ENCODE measurements at regions not wholly inside any gene's neighbourhood (a gene's known extent, or its start where the extent isn't known, plus 50 kb on each side); places are given as distances from the start of the nearest gene placed in this dataset.

DNA sequence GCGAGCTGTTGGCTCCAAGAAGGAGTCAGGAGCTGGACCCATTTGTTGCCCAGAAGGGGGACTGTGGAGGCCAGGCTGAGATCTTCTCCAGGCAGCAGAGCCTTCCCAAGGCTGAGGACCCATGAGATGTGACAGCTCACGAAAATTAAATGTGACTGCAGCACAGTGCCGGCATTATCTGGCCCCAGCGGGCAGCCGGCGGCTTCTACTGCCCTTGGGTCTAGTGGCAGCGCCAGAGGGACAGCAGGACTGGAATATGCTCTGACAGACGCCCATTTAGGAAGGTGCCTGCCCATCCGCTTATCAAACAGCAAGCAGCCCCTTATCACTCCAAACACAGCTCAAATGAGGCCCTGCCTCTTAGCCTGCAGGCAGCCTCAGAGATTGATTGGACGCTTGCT lies 122.9 kb upstream of the LYZL2 start:
- DNase-seq = no peak
- no peaks in the 10 kb centered on the region for H3K9me3 ChIP-seq (ENCODE audit: control insufficient read depth in 2 of 2, low read length in 2 of 2)
- Mint-ChIP-seq H3K9me3 (no peaks in the 10 kb centered on the region), H3K27me3 (no peaks in the 10 kb centered on the region), H3K27ac (no peak overlapping the region), H3K36me3 (no peaks in the 10 kb centered on the region), H3K4me3 (no peak overlapping the region), H3K4me1 (peaks cover 0 to 25% (median 6%) of the 10 kb centered on the region in 4 donors)
- no peaks in the 10 kb centered on the region for H3K27me3 ChIP-seq (ENCODE audit: control insufficient read depth, insufficient read depth, low read length)
- no peak for ATAC-seq (ENCODE audit: low read depth in 2 of 2)
- peaks cover 12% of the 10 kb centered on the region for H3K4me1 ChIP-seq (ENCODE audit: control insufficient read depth, insufficient read depth, low read length, poor library complexity, severe bottlenecking)
- no peaks in the 10 kb centered on the region for H3K36me3 ChIP-seq (ENCODE audit: control insufficient read depth, insufficient read depth, low read length)
- no peak overlapping the region for H3K4me3 ChIP-seq (ENCODE audit: low read depth, low read length)
- H3K27ac ChIP-seq (ENCODE audit: insufficient read depth, low read length, poor library complexity, severe bottlenecking) = no peak overlapping the region

GRCh38 chr10:30751678-30752331 lies 122.3 kb upstream of the LYZL2 start:
- peaks cover 0 to 30% (median 8%) of the 10 kb centered on the region in 4 donors for H3K4me1 Mint-ChIP-seq
- H3K9me3 ChIP-seq (ENCODE audit: control insufficient read depth in 2 of 2, low read length in 2 of 2) = no peaks in the 10 kb centered on the region
- no peaks in the 10 kb centered on the region for H3K36me3 ChIP-seq (ENCODE audit: control insufficient read depth, insufficient read depth, low read length)
- peaks cover 18% of the 10 kb centered on the region for H3K4me1 ChIP-seq (ENCODE audit: control insufficient read depth, insufficient read depth, low read length, poor library complexity, severe bottlenecking)
- no peaks in the 10 kb centered on the region for H3K9me3 Mint-ChIP-seq
- H3K4me3 ChIP-seq (ENCODE audit: low read depth, low read length) = no peak overlapping the region
- no peak overlapping the region for H3K27ac ChIP-seq (ENCODE audit: insufficient read depth, low read length, poor library complexity, severe bottlenecking)
- peak; percentile 36 to 75 (median 55) for DNase-seq
- ATAC-seq (ENCODE audit: low read depth in 2 of 2) = peak; percentile 78 to 96
- peak overlapping the region; percentile 22 to 71 (median 52) for H3K27ac Mint-ChIP-seq
- H3K27me3 Mint-ChIP-seq = no peaks in the 10 kb centered on the region
- peak overlapping the region in 2 of 4 donors; percentile 6 to 38 for H3K4me3 Mint-ChIP-seq
- H3K27me3 ChIP-seq (ENCODE audit: control insufficient read depth, insufficient read depth, low read length) = no peaks in the 10 kb centered on the region
- no peaks in the 10 kb centered on the region for H3K36me3 Mint-ChIP-seq

GRCh38 chr10:30750971-30751677 lies 121.6 kb upstream of the LYZL2 start:
- DNase-seq (peak in 1 of 3 donors; percentile 34), ATAC-seq (ENCODE audit: low read depth in 2 of 2) (no peak)
- Mint-ChIP-seq H3K4me1 (peaks cover 0 to 33% (median 11%) of the 10 kb centered on the region in 4 donors), H3K36me3 (no peaks in the 10 kb centered on the region), H3K4me3 (peak overlapping the region in 2 of 4 donors; percentile 6 to 32), H3K27ac (peak overlapping the region in 1 of 3 donors; percentile 22), H3K27me3 (no peaks in the 10 kb centered on the region), H3K9me3 (no peaks in the 10 kb centered on the region)
- H3K27me3 ChIP-seq (ENCODE audit: control insufficient read depth, insufficient read depth, low read length) = no peaks in the 10 kb centered on the region
- H3K36me3 ChIP-seq (ENCODE audit: control insufficient read depth, insufficient read depth, low read length) = no peaks in the 10 kb centered on the region
- no peak overlapping the region for H3K27ac ChIP-seq (ENCODE audit: insufficient read depth, low read length, poor library complexity, severe bottlenecking)
- H3K9me3 ChIP-seq (ENCODE audit: control insufficient read depth in 2 of 2, low read length in 2 of 2) = no peaks in the 10 kb centered on the region
- no peak overlapping the region for H3K4me3 ChIP-seq (ENCODE audit: low read depth, low read length)
- peaks cover 22% of the 10 kb centered on the region for H3K4me1 ChIP-seq (ENCODE audit: control insufficient read depth, insufficient read depth, low read length, poor library complexity, severe bottlenecking)

DNA sequence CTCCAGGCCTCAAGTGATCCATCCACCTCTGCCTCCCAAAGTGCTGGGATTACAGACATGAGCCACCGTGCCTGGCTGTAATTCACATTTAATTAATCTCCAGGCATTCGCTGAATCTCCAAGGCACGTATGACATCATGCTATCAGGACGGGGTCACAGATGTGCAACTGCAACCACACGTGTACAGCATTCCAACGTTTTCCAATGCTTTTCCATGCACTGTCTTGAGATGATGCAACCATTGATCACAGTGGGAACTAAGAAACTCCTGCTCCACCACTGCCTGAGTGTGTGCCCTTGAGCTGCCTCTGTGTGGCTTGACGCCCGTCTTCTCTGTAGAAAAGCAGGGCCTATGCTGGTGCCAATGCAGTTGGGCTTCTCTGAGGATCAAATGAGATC lies 119.8 kb upstream of the LYZL2 start:
- DNase-seq = no peak
- Histone ChIP-seq H3K27me3 (ENCODE audit: control insufficient read depth, insufficient read depth, low read length) (no peaks in the 10 kb centered on the region), H3K4me3 (ENCODE audit: low read depth, low read length) (no peak overlapping the region), H3K9me3 (ENCODE audit: control insufficient read depth in 2 of 2, low read length in 2 of 2) (no peaks in the 10 kb centered on the region), H3K4me1 (ENCODE audit: control insufficient read depth, insufficient read depth, low read length, poor library complexity, severe bottlenecking) (peaks cover 23% of the 10 kb centered on the region), H3K36me3 (ENCODE audit: control insufficient read depth, insufficient read depth, low read length) (no peaks in the 10 kb centered on the region), H3K27ac (ENCODE audit: insufficient read depth, low read length, poor library complexity, severe bottlenecking) (no peak overlapping the region)
- Mint-ChIP-seq H3K4me3 (peak overlapping the region in 2 of 4 donors; percentile 23 to 46), H3K9me3 (no peaks in the 10 kb centered on the region), H3K36me3 (no peaks in the 10 kb centered on the region), H3K4me1 (peaks cover 0 to 37% (median 14%) of the 10 kb centered on the region in 4 donors), H3K27me3 (no peaks in the 10 kb centered on the region), H3K27ac (no peak overlapping the region)
- no peak for ATAC-seq (ENCODE audit: low read depth in 2 of 2)

GRCh38 chr10:30748152-30748973 lies 118.8 kb upstream of the LYZL2 start:
- DNase-seq (no peak), ATAC-seq (ENCODE audit: low read depth in 2 of 2) (no peak)
- peak overlapping the region; percentile 26 for H3K4me3 ChIP-seq (ENCODE audit: low read depth, low read length)
- peaks cover 23% of the 10 kb centered on the region for H3K4me1 ChIP-seq (ENCODE audit: control insufficient read depth, insufficient read depth, low read length, poor library complexity, severe bottlenecking)
- Mint-ChIP-seq H3K4me1 (peaks cover 0 to 37% (median 14%) of the 10 kb centered on the region in 4 donors), H3K4me3 (peak overlapping the region in 1 of 4 donors; percentile 76), H3K9me3 (no peaks in the 10 kb centered on the region), H3K36me3 (no peaks in the 10 kb centered on the region), H3K27ac (peak overlapping the region; percentile 30 to 66 (median 62)), H3K27me3 (no peaks in the 10 kb centered on the region)
- H3K36me3 ChIP-seq (ENCODE audit: control insufficient read depth, insufficient read depth, low read length) = no peaks in the 10 kb centered on the region
- H3K9me3 ChIP-seq (ENCODE audit: control insufficient read depth in 2 of 2, low read length in 2 of 2) = no peaks in the 10 kb centered on the region
- no peak overlapping the region for H3K27ac ChIP-seq (ENCODE audit: insufficient read depth, low read length, poor library complexity, severe bottlenecking)
- no peaks in the 10 kb centered on the region for H3K27me3 ChIP-seq (ENCODE audit: control insufficient read depth, insufficient read depth, low read length)

- peaks cover 2 to 39% (median 14%) of the 10 kb centered on the region in 4 donors for H3K4me1 Mint-ChIP-seq
- Histone ChIP-seq H3K27ac (ENCODE audit: insufficient read depth, low read length, poor library complexity, severe bottlenecking) (no peak overlapping the region), H3K4me3 (ENCODE audit: low read depth, low read length) (peak overlapping the region; percentile 26), H3K9me3 (ENCODE audit: control insufficient read depth in 2 of 2, low read length in 2 of 2) (no peaks in the 10 kb centered on the region), H3K27me3 (ENCODE audit: control insufficient read depth, insufficient read depth, low read length) (no peaks in the 10 kb centered on the region), H3K36me3 (ENCODE audit: control insufficient read depth, insufficient read depth, low read length) (no peaks in the 10 kb centered on the region), H3K4me1 (ENCODE audit: control insufficient read depth, insufficient read depth, low read length, poor library complexity, severe bottlenecking) (peaks cover 23% of the 10 kb centered on the region)
- peak in 2 of 3 donors; percentile 17 to 50 for DNase-seq
- peak; percentile 48 to 52 for ATAC-seq (ENCODE audit: low read depth in 2 of 2)
- H3K36me3 Mint-ChIP-seq = no peaks in the 10 kb centered on the region
- H3K4me3 Mint-ChIP-seq = peak overlapping the region in 3 of 4 donors; percentile 26 to 90 (median 76)
- no peaks in the 10 kb centered on the region for H3K9me3 Mint-ChIP-seq
- no peaks in the 10 kb centered on the region for H3K27me3 Mint-ChIP-seq
- H3K27ac Mint-ChIP-seq = peak overlapping the region in 2 of 3 donors; percentile 38 to 66
These were observed 118.1 kb upstream of the LYZL2 start for GRCh38 chr10:30747633-30748032.

DNA sequence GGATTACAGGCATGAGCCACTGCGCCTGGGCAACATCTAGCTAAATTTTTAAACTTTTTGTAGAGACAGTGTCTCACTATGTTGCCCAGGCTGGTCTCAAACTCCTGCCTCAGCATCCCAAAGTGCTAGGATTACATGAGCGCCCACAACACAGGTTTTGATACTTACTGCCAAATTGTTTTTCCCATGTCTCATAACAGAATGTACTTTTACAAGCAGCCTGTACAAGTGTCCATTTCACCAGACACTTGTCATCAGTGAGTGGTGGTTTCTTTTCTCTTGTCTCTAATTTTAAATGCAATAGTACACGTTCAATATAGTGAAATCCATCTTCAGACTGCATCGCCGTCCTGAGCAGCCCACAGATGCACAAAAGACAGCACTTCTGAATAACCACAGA lies 116.4 kb upstream of the LYZL2 start:
- peaks cover 5 to 33% (median 15%) of the 10 kb centered on the region in 4 donors for H3K4me1 Mint-ChIP-seq
- peak overlapping the region; percentile 60 for H3K4me3 ChIP-seq (ENCODE audit: low read depth, low read length)
- no peaks in the 10 kb centered on the region for H3K27me3 ChIP-seq (ENCODE audit: control insufficient read depth, insufficient read depth, low read length)
- peak overlapping the region; percentile 73 to 90 (median 74) for H3K4me3 Mint-ChIP-seq
- H3K27me3 Mint-ChIP-seq = no peaks in the 10 kb centered on the region
- H3K9me3 Mint-ChIP-seq = no peaks in the 10 kb centered on the region
- H3K36me3 Mint-ChIP-seq = no peaks in the 10 kb centered on the region
- H3K36me3 ChIP-seq (ENCODE audit: control insufficient read depth, insufficient read depth, low read length) = no peaks in the 10 kb centered on the region
- DNase-seq (no peak), ATAC-seq (ENCODE audit: low read depth in 2 of 2) (no peak)
- H3K9me3 ChIP-seq (ENCODE audit: control insufficient read depth in 2 of 2, low read length in 2 of 2) = no peaks in the 10 kb centered on the region
- no peak overlapping the region for H3K27ac ChIP-seq (ENCODE audit: insufficient read depth, low read length, poor library complexity, severe bottlenecking)
- H3K27ac Mint-ChIP-seq = peak overlapping the region in 2 of 3 donors; percentile 18 to 66
- H3K4me1 ChIP-seq (ENCODE audit: control insufficient read depth, insufficient read depth, low read length, poor library complexity, severe bottlenecking) = peaks cover 18% of the 10 kb centered on the region

All from CD4-positive, CD25-positive, alpha-beta regulatory T cell (primary cell).